GM19238 (cell line): ENCODE measurements at regions not wholly inside any gene's neighbourhood (a gene's known extent, or its start where the extent isn't known, plus 50 kb on each side); places are given as distances from the start of the nearest gene placed in this dataset.

Experiments
- DNase-seq: peaks from one replicate; pipeline ENCODE4 v3.0.0; 2011; ENCODE audit warnings: low spot score; ENCODE audit not compliant: insufficient read length

DNA sequence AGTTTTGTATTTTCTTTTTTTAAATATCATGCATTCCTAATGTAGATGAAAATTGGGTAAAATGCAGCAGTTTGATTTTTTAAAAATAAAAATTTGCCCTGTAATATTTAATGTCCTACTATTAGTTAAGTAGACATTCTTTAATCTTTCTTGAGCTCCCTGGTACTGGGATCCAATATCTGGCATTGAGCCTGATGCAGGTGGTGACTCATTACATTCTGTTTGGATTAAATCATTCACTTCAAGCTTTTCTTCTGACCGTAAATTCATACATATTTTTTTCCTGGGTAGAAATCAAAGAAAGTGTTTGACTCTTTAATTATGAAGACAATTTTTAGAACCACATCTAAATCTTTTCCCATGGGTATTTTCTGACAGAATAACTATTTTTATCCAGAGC is 768.8 kb upstream of the SLC35B3 start:
- DNase-seq = no peak

- DNase-seq = no peak
These were observed 765.4 kb upstream of the SLC35B3 start for GRCh38 chr6:9200712-9201111.

DNA sequence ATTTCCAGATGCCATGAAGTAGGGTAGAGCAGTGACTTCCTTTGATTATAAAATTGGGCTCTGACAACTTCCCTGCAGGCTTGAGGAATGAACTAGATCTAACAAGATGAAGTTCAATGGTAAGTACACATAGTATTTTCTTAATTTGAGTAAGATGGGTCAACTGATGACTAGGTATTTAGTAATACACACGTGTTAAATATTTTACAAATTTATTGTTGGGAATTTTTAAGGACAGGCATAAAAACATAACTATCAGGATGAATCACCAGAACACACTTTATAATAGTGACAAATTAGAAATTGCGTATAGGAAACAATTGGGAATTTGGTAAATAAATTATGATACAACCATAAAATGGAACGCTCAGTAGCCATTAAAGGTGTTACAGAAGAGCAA is 762.4 kb upstream of the SLC35B3 start:
- DNase-seq = no peak

DNA sequence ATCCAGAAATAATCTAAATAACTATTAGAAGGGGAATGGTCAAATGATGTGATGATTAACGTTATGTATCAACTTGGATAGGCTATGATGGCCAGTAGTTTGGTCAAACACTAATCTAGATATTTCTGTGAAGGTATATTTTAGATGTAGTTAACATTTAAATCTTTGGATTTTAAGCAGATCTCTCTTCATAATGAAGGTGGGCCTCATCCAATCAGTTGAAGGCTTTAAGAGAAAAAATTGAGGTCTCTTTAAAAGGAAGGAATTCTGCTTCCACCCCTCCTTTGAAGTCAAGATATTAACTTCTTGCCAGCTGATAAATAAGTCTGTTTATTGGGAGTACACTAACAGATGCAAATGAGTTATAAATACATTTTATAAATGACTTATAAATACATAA is 760.0 kb upstream of the SLC35B3 start:
- DNase-seq = no peak

- DNase-seq = no peak
These were observed 757.1 kb upstream of the SLC35B3 start for GRCh38 chr6:9192405-9192909.

GRCh38 chr6:9186148-9186547 is 750.8 kb upstream of the SLC35B3 start:
- DNase-seq = no peak

DNA sequence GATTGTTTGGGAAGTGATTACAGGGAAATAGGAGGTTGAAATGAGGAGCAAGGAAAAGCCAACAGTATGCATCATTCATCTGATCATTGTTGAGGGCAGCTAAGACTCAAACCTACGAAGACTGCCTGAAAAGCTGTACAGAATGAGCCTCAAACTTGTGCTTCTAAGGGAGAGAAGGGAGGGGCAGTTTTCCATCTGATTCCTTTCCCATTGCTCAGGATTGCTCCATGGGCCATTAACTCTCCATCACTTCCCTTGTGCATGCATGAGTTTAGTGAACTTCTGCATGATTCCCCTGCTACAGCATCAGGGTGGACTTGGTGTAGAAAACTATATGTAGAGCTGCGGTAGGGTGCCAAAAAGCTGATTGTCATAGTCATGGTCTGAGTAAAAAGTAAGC is 742.7 kb upstream of the SLC35B3 start:
- DNase-seq = no peak

DNA sequence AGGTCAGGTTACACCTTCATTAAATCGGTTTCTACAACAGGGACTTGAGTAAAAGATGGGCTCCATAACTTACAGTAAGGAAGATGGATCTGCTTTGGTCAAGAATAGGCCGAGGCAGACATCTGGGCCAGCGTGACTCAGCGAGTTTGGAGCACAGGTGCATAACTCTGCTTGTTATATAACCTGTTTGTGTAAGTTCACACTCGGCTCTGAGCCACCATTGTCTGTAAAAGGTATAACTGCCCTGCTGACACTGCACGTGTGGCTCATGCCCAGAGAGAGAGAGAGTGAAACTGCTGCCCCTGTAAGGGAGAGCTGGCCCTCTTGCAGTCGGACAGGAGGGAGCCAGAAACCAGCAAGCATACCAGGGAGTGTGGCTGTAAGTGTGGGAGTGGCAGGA is 737.9 kb upstream of the SLC35B3 start:
- no peak for DNase-seq

DNA sequence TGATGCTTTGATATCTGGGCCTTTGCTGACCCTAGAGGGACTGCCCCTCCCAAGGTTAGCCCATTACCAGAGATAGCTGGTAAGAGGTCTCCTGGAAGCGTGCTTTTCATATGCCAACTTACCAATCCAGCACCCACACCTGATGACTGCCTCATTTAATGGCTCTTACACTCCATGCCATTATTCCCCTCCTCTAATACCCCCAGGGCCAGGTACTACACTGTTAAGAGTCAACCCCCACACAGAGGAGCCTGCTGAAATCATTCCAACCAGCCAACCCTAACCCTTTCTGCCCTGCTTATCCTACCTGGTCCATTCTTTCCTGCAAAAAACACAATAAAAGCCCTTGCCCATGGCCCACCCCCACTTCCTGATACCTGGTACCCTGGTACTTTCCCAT is 736.8 kb upstream of the SLC35B3 start:
- no peak for DNase-seq

DNA sequence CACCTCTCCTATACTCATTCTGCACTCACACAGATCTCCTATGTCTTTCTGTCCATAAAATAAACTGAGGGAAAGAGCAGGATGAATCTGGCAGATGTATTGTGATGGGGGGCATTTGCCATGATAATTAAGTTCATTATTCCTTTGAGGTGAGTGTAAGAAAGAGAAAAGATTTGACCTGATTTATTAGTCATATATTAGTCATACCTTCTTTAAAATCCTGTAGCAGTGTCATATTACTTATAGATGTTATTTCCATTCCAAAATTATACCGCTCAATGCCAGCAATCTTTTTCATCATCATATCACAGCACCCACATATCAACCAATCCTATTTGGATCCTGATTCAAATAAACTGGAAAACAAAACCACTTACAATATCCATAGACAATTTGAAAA is 733.3 kb upstream of the SLC35B3 start:
- no peak for DNase-seq

DNA sequence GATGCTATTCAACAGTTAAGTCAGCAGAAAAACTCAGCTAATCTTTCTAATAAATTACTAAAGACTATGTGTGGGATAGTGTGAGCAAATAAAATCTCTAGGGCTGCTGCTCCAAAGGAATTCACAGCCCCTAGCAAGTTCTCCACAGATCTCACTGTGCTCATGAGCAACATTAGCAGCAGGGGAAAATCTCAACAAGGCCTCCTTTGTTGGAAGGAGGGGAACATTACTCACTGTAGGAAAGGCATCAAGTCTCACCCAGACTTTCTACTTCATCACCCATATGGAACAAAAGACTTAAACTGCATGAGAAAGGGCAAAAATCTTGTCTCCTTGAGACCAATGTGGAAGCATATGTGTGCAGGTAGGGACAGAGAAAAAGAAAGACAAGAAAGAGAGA is 726.4 kb upstream of the SLC35B3 start:
- DNase-seq = no peak

- DNase-seq = no peak
These were observed 723.7 kb upstream of the SLC35B3 start for GRCh38 chr6:9159051-9159450.

GRCh38 chr6:9155836-9156235 is 720.5 kb upstream of the SLC35B3 start:
- no peak for DNase-seq

DNA sequence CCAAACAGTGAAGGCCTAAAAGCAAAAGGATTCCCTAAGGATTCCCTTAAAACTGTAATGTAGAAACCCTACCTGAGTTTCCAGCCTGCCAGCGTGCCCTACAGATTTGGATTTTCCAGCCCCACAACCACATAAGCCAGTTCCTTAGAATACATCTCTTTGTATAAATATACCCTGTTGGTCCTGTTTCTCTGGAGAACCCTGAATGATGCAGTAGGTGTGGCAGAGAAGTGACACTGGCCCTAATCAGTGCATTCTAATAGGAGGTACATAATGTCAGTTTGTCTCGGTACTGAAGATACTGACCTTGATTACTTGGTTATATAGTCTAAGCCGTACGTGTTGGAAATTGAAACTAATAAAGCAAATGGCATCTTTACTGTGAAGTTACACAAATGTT is 707.8 kb upstream of the SLC35B3 start:
- DNase-seq = no peak

- DNase-seq = no peak
These were observed 705.7 kb upstream of the SLC35B3 start for GRCh38 chr6:9140951-9141460.

DNA sequence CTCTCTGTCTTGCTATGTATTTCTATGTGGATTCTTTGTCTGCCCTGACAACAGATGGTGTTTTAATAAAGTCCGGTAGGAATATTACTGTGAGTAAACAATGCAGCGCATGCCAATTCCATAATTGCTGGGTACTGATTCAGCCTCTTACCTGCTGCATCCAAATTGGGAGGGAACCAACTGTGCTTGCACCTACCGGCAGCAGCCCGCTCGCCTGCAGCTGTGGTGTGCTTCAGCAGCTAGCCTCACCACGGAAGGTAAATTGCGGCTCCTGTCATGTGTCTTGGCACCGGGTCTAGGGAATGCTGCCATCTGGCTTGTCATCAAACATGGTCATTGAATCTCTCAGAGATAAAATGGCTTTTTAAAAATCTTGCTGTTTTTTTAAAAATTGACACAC is 704.8 kb upstream of the SLC35B3 start:
- DNase-seq = no peak

DNA sequence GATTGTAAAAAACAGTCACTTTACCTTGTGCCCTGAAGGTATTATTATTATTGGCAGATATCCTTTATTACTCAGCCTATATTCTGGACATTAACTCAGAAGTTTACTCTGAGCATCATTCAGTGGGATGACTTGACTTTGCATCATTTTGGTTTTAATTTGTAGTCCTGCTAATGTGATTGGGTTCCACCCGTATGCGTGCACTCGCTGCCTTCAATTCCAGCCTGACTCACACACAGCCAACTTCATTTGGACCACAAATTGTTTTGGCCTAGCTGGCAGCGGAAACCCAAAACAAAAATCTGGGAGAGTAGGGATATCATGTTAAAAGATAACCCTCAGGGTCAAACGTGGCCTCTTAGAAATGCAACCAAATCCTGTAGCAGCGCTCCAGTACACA is 704.4 kb upstream of the SLC35B3 start:
- no peak for DNase-seq

DNA sequence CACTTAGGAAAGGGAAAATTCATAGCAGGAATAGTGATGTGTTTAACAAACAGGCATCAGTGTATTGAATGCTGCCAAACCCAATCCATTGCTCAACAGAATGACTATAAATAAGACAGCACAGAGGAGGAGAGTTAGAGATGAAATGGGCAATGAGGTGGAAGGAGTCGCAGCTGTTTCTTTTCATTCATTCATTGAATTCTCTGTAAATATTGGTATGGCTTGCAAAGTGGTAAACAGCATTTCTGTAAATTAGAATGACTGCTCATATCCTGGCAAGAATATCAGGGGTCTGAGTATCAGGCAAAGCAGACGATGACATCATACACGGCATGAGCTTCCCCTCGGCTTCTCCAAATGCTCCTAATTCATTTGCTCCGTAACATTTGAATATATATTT is 703.6 kb upstream of the SLC35B3 start:
- no peak for DNase-seq

GRCh38 chr6:9136141-9136822 is 700.9 kb upstream of the SLC35B3 start:
- DNase-seq = no peak

DNA sequence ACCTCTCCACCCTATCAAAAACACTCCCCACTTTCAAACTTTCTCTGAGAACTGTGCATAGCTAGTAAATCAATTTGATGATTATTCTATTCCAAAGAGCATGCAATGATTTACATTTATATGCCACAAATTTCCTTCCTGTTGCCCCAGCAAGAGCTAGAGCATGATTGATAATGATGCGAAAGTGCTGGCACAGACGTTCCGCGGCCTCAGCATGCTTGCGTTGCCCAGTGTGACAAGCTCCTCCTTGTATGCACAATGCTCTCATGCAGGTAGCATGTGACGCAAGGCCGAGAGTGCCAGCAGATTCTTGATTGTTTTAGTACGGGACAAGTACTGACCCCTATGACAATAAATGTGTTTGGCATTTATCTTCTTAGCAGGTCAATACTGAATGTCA is 696.3 kb upstream of the SLC35B3 start:
- DNase-seq = no peak

GRCh38 chr6:9131201-9131600 is 695.9 kb upstream of the SLC35B3 start:
- no peak for DNase-seq

GRCh38 chr6:9128970-9129369 is 693.6 kb upstream of the SLC35B3 start:
- DNase-seq = no peak

GRCh38 chr6:9126878-9127560 is 691.7 kb upstream of the SLC35B3 start:
- DNase-seq = no peak
